Neuron (in vitro differentiated cells): ENCODE measurements at regions not wholly inside any gene's neighbourhood (a gene's known extent, or its start where the extent isn't known, plus 50 kb on each side); places are given as distances from the start of the nearest gene placed in this dataset.
"Not testable (repeated sequence)": the region's sequence is repeated elsewhere in the genome, so short reads cannot be mapped to it uniquely, and the experiment has no call there.

Experiments
- H2AFZ ChIP-seq: one replicate; pipeline ENCODE4 v1.6.1; 2013; ENCODE audit warnings: low read depth, mild to moderate bottlenecking, inconsistent platforms, low read length, moderate library complexity
- H3K27me3 ChIP-seq: one replicate; pipeline ENCODE4 v1.6.1; 2013; ENCODE audit warnings: low read length; ENCODE audit not compliant: insufficient read depth
- H3K36me3 ChIP-seq: one replicate; pipeline ENCODE4 v1.6.1; 2013; ENCODE audit warnings: low read length; ENCODE audit not compliant: insufficient read depth
- H3K4me1 ChIP-seq: one replicate; pipeline ENCODE4 v1.6.1; 2013; ENCODE audit warnings: low read length; ENCODE audit not compliant: insufficient read depth
- H3K4me3 ChIP-seq: 2 replicates; pipeline ENCODE4 v1.5.1; 2013; ENCODE audit warnings: mild to moderate bottlenecking, low read length, moderate library complexity
- H3K9me3 ChIP-seq: one replicate; pipeline ENCODE4 v1.6.1; 2013; ENCODE audit warnings: low read length

DNA sequence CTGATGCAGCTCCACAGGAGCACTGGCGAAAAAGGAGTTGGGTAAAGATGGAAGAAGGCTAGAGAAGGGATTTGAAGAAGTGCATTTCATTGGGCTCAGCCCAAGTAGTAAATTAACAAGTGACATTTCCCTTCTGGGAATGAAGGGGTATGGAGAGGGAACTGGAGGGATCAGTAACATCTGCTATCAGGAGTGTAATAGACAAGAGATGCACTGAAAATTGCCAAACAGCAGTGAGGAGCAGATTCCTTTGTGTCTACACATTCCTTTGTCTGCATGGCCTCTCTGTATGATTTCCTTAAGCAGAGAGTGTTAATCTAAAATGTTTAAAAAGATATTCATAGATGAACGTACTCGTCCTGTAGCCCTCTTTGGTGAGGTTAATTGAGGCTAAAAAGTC lies 148.2 kb upstream of the FERD3L start:
- Histone ChIP-seq H3K36me3 (no peaks in the 10 kb centered on the region), H2AFZ (no peak overlapping the region), H3K4me1 (peaks cover 8% of the 10 kb centered on the region), H3K9me3 (no peaks in the 10 kb centered on the region), H3K4me3 (no peak overlapping the region), H3K27me3 (no peaks in the 10 kb centered on the region)

GRCh38 chr7:19290968-19291367 lies 145.7 kb upstream of the FERD3L start:
- H3K27me3 ChIP-seq, result no peaks in the 10 kb centered on the region
- H2AFZ ChIP-seq, result no peak overlapping the region
- no peak overlapping the region for H3K4me3 ChIP-seq
- peaks cover 8% of the 10 kb centered on the region for H3K4me1 ChIP-seq
- no peaks in the 10 kb centered on the region for H3K36me3 ChIP-seq
- no peaks in the 10 kb centered on the region for H3K9me3 ChIP-seq

- Histone ChIP-seq H3K27me3 (no peaks in the 10 kb centered on the region), H3K4me1 (peaks cover 8% of the 10 kb centered on the region), H2AFZ (no peak overlapping the region), H3K9me3 (no peaks in the 10 kb centered on the region), H3K4me3 (no peak overlapping the region), H3K36me3 (no peaks in the 10 kb centered on the region)
Measured at GRCh38 chr7:19290066-19290465, 144.8 kb upstream of the FERD3L start.

GRCh38 chr7:19284596-19285300 lies 139.5 kb upstream of the FERD3L start:
- Histone ChIP-seq H3K27me3 (no peaks in the 10 kb centered on the region), H3K9me3 (no peaks in the 10 kb centered on the region), H3K4me3 (no peak overlapping the region), H3K4me1 (no peaks in the 10 kb centered on the region), H2AFZ (no peak overlapping the region), H3K36me3 (no peaks in the 10 kb centered on the region)

GRCh38 chr7:19284136-19284535 lies 138.9 kb upstream of the FERD3L start:
- H3K4me3 ChIP-seq, result no peak overlapping the region
- H3K27me3 ChIP-seq, result no peaks in the 10 kb centered on the region
- no peaks in the 10 kb centered on the region for H3K9me3 ChIP-seq
- no peak overlapping the region for H2AFZ ChIP-seq
- no peaks in the 10 kb centered on the region for H3K36me3 ChIP-seq
- no peaks in the 10 kb centered on the region for H3K4me1 ChIP-seq

GRCh38 chr7:19275000-19275399 lies 129.8 kb upstream of the FERD3L start:
- Histone ChIP-seq H3K4me1 (no peaks in the 10 kb centered on the region), H3K36me3 (no peaks in the 10 kb centered on the region), H3K4me3 (no peak overlapping the region), H2AFZ (no peak overlapping the region), H3K27me3 (no peaks in the 10 kb centered on the region), H3K9me3 (no peaks in the 10 kb centered on the region)

GRCh38 chr7:19272329-19272728 lies 127.1 kb upstream of the FERD3L start:
- not testable (repeated sequence) for H3K27me3 ChIP-seq, H3K36me3 ChIP-seq, H2AFZ ChIP-seq, H3K4me1 ChIP-seq, H3K9me3 ChIP-seq, H3K4me3 ChIP-seq

DNA sequence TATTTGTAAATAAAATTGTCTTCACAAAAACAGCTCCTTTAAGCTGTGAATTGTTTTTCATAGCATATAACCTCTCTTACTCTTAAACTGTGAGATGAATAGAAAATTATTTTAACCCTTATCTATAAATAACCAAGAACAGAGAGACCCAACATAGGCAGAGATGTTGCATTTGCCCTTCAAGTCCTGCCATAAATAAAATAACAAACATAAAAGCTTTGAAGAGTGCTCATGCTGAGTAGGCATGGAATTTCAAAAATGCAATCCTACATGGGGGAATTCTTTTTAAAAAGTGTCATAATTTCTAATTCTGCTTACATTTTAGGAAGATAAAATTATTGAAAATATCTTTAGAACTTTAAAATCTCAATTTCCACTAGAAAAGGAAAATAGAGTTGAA lies 124.1 kb upstream of the FERD3L start:
- Histone ChIP-seq H2AFZ (no peak overlapping the region), H3K36me3 (no peaks in the 10 kb centered on the region), H3K9me3 (no peaks in the 10 kb centered on the region), H3K4me1 (no peaks in the 10 kb centered on the region), H3K4me3 (no peak overlapping the region), H3K27me3 (no peaks in the 10 kb centered on the region)

DNA sequence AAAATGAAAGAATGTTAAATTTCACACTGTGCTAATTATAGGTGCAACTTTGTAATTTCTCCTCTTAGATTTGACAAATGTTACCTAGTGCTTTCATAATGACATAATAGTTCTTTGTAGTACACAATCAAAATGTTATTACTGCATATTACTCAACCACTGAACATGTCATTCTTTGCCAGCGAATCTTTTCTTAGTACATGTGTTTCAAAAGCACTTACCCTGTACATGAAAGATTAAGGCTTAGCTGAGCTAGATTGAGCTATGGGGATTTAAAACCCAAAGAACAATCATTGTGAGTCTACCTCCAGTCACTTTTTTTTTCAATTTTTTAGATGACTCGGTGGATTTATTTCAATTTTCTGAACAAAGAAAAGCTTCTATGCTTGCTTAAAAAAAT lies 123.5 kb upstream of the FERD3L start:
- H3K9me3 ChIP-seq, result no peaks in the 10 kb centered on the region
- no peaks in the 10 kb centered on the region for H3K4me1 ChIP-seq
- no peaks in the 10 kb centered on the region for H3K36me3 ChIP-seq
- no peaks in the 10 kb centered on the region for H3K27me3 ChIP-seq
- no peak overlapping the region for H2AFZ ChIP-seq
- H3K4me3 ChIP-seq, result no peak overlapping the region

DNA sequence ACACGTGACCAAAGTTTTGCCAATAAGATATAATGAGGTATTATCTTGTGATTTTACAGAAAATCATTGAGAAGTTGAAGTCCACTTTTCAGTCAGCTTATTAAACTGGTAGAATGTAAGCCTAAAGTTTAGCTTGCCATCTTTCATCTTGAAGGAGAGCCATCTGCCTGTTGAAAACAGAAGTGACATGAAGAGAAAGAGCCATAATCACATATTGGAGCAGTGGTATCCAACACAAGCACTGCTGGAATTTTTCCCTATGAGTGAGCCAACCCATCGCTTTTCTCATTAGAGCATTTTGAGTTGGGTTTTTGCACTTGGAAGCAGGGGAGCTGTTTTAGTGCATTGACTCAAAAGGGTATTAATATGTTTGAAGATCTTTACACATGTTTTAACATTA lies 117.6 kb upstream of the FERD3L start:
- no peaks in the 10 kb centered on the region for H3K36me3 ChIP-seq
- no peak overlapping the region for H2AFZ ChIP-seq
- H3K4me3 ChIP-seq, result no peak overlapping the region
- no peaks in the 10 kb centered on the region for H3K9me3 ChIP-seq
- H3K4me1 ChIP-seq, result no peaks in the 10 kb centered on the region
- no peaks in the 10 kb centered on the region for H3K27me3 ChIP-seq

- no peak overlapping the region for H2AFZ ChIP-seq
- no peak overlapping the region for H3K4me3 ChIP-seq
- H3K27me3 ChIP-seq, result no peaks in the 10 kb centered on the region
- H3K36me3 ChIP-seq, result no peaks in the 10 kb centered on the region
- H3K9me3 ChIP-seq, result no peaks in the 10 kb centered on the region
- H3K4me1 ChIP-seq, result no peaks in the 10 kb centered on the region
Measured at GRCh38 chr7:19249281-19249680, 104.1 kb upstream of the FERD3L start.

- Histone ChIP-seq H2AFZ (no peak overlapping the region), H3K27me3 (no peaks in the 10 kb centered on the region), H3K4me3 (no peak overlapping the region), H3K36me3 (no peaks in the 10 kb centered on the region), H3K9me3 (no peaks in the 10 kb centered on the region), H3K4me1 (no peaks in the 10 kb centered on the region)
Measured at GRCh38 chr7:19248681-19249080, 103.5 kb upstream of the FERD3L start.

DNA sequence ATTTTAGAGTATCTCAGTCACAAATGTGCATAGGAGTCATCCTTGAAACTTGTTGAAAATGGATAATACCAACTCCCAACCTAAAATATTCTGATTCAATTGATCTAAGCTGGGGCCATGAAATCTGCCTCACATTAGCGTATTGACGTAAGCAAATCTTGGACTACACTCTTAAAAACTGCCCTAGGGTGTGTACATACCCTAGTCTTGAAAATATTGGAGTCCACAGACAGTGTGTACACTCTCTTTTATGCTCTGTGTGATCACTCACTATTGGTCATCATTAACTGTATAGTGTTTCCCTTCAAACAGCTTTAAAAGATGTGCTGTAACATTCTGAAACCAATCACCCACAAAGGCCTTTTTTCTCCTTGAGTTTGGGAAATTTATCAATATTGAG lies 102.9 kb upstream of the FERD3L start:
- Histone ChIP-seq H3K4me1 (no peaks in the 10 kb centered on the region), H2AFZ (no peak overlapping the region), H3K27me3 (no peaks in the 10 kb centered on the region), H3K4me3 (no peak overlapping the region), H3K9me3 (no peaks in the 10 kb centered on the region), H3K36me3 (no peaks in the 10 kb centered on the region)

DNA sequence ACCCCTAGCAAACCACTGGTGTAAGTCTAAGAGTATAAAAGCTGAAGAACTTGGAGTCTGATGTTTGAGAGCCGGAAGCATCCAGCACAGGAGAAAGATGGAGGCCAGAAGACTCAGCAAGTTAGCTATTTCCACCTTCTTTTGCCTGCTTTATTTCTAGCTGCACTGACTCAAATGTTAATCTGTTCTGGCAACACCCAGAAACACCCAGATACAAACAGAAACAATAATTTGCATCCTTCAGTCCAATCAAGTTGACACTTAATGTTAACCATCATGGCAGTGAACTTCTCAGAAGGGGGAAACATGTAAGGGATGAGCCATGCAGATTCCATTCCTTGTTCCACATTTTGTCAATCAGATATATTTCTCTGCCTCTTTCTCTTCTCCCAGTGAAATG lies 101.8 kb upstream of the FERD3L start:
- H3K4me1 ChIP-seq, result no peaks in the 10 kb centered on the region
- H3K36me3 ChIP-seq, result no peaks in the 10 kb centered on the region
- H3K27me3 ChIP-seq, result no peaks in the 10 kb centered on the region
- H3K9me3 ChIP-seq, result no peaks in the 10 kb centered on the region
- H3K4me3 ChIP-seq, result no peak overlapping the region
- no peak overlapping the region for H2AFZ ChIP-seq
